Gastroesophageal sphincter (tissue), 4 donors: ENCODE measurements at regions not wholly inside any gene's neighbourhood (a gene's known extent, or its start where the extent isn't known, plus 50 kb on each side); places are given as distances from the start of the nearest gene placed in this dataset.

Experiments used
- ATAC-seq: fragments of 150-250 bp; one replicate; pipeline ENCODE4 v1.9.1; 2016; ENCODE audit warnings: mild to moderate bottlenecking, moderate library complexity
- H3K27ac ChIP-seq, 4 donors: fragments of 200-600 bp; sonication (generic) in 3 of 4; 1 replicate in 3 of 4; 2 replicates in 1 of 4; pipeline ENCODE4 v1.5.1; 2016 to 2019
- H3K27me3 ChIP-seq: fragments of 200-600 bp; sonication (generic); one replicate; pipeline ENCODE4 v1.5.1; 2019
- H3K36me3 ChIP-seq, 2 donors: fragments of 200-600 bp; sonication (generic); one replicate each; pipeline ENCODE4 v1.5.1; 2019; ENCODE audit warnings: control low read depth in 1 of 2
- H3K4me1 ChIP-seq, 3 donors: fragments of 200-600 bp; sonication (generic); 1 replicate in 2 of 3; 2 replicates in 1 of 3; pipeline ENCODE4 v1.5.1; 2016 to 2019; ENCODE audit warnings: control low read depth in 2 of 3
- H3K4me3 ChIP-seq, 2 donors: fragments of 200-600 bp; sonication (generic); one replicate each; pipeline ENCODE4 v1.5.1; 2019; ENCODE audit warnings: mild to moderate bottlenecking in 1 of 2, moderate library complexity in 1 of 2
- H3K9me3 ChIP-seq, 3 donors: fragments of 200-600 bp; sonication (generic); one replicate each; pipeline ENCODE4 v1.5.1; 2017 to 2019; ENCODE audit warnings: control low read depth in 2 of 3
- CTCF ChIP-seq, 4 experiments: fragments of 200-600 bp in 2 of 4; fragments of 450-650 bp in 2 of 4; sonication (generic) in 1 of 4; IDR thresholded peaks; one replicate each; pipeline ENCODE4 v1.5.1; 2017 to 2019; ENCODE audit warnings: antibody characterized with exemption in 4 of 4, mild to moderate bottlenecking in 2 of 4, moderate library complexity in 2 of 4
- EP300 ChIP-seq: sonication (generic); formaldehyde crosslinking; IDR thresholded peaks from one replicate; pipeline ENCODE4 v1.6.1; 2017; ENCODE audit warnings: antibody characterized with exemption, mild to moderate bottlenecking
- POLR2A ChIP-seq, 2 donors: fragments of 450-650 bp; IDR thresholded peaks; one replicate each; pipeline ENCODE4 v1.6.1; 2017; ENCODE audit warnings: antibody characterized with exemption in 2 of 2, mild to moderate bottlenecking in 2 of 2, moderate library complexity in 1 of 2
- POLR2AphosphoS5 ChIP-seq: sonication (generic); formaldehyde crosslinking; IDR thresholded peaks from one replicate; pipeline ENCODE4 v1.6.1; 2017; ENCODE audit warnings: antibody characterized with exemption
- WGBS, 2 donors: methylation state at CpG; one replicate each; pipeline ENCODE4 v1.1.5; 2018; ENCODE audit warnings: low coverage in 1 of 2; 5-methylcytosine and 5-hydroxymethylcytosine counted together

- Histone ChIP-seq H3K27me3 (no peaks in the 10 kb centered on the region), H3K27ac (no peak overlapping the region), H3K9me3 (no peaks in the 10 kb centered on the region), H3K36me3 (no peaks in the 10 kb centered on the region), H3K4me3 (no peak overlapping the region), H3K4me1 (peaks cover 0 to 10% (median 0%) of the 10 kb centered on the region in 3 donors)
- WGBS, 2 donors = 53 to 70% methylated on average over 3 to 4 of the region's 4 CpGs
- no peak for ATAC-seq
- no peak for TF ChIP-seq POLR2AphosphoS5
- TF ChIP-seq CTCF (IDR thresholded peaks at IDR 0.05) = no peak
- TF ChIP-seq POLR2A (IDR thresholded peaks at IDR 0.05) = no peak
- no peak for TF ChIP-seq EP300
Observed at GRCh38 chr6:165747963-165748362, 84.9 kb upstream of the PDE10A start.

GRCh38 chr6:165746331-165746730 lies 83.3 kb upstream of the PDE10A start:
- no peak overlapping the region for H3K27ac ChIP-seq
- no peaks in the 10 kb centered on the region for H3K9me3 ChIP-seq
- H3K4me1 ChIP-seq = peaks cover 0 to 10% (median 0%) of the 10 kb centered on the region in 3 donors
- no peaks in the 10 kb centered on the region for H3K27me3 ChIP-seq
- ATAC-seq = no peak
- TF ChIP-seq CTCF (IDR thresholded peaks at IDR 0.05) (no peak), POLR2A (IDR thresholded peaks at IDR 0.05) (no peak), EP300 (no peak), POLR2AphosphoS5 (no peak)
- no peak overlapping the region for H3K4me3 ChIP-seq
- H3K36me3 ChIP-seq = no peaks in the 10 kb centered on the region
- WGBS, 2 donors = 98% methylated on average over 7 of the region's 9 CpGs; no CpG with 5 or more reads in 1 of the 2 donors

GRCh38 chr6:165745492-165745891 lies 82.5 kb upstream of the PDE10A start:
- Histone ChIP-seq H3K4me3 (no peak overlapping the region), H3K36me3 (no peaks in the 10 kb centered on the region), H3K4me1 (peaks cover 0 to 10% (median 0%) of the 10 kb centered on the region in 3 donors), H3K9me3 (no peaks in the 10 kb centered on the region), H3K27ac (no peak overlapping the region), H3K27me3 (no peaks in the 10 kb centered on the region)
- TF ChIP-seq POLR2AphosphoS5 (no peak), POLR2A (IDR thresholded peaks at IDR 0.05) (no peak), EP300 (no peak), CTCF (IDR thresholded peaks at IDR 0.05) (no peak)
- 81 to 91% methylated on average over 3 of the region's 3 CpGs for WGBS, 2 donors
- no peak for ATAC-seq

GRCh38 chr6:165744555-165745228 lies 81.7 kb upstream of the PDE10A start:
- H3K27me3 ChIP-seq = no peaks in the 10 kb centered on the region
- H3K9me3 ChIP-seq = no peaks in the 10 kb centered on the region
- no peak for TF ChIP-seq CTCF (IDR thresholded peaks at IDR 0.05)
- TF ChIP-seq POLR2AphosphoS5 = no peak
- no peak for TF ChIP-seq EP300
- no peak for TF ChIP-seq POLR2A (IDR thresholded peaks at IDR 0.05)
- peaks cover 0 to 10% (median 0%) of the 10 kb centered on the region in 3 donors for H3K4me1 ChIP-seq
- H3K27ac ChIP-seq = no peak overlapping the region
- no peak for ATAC-seq
- WGBS, 2 donors = 30 to 45% methylated on average over 1 of the region's 1 CpG
- no peaks in the 10 kb centered on the region for H3K36me3 ChIP-seq
- no peak overlapping the region for H3K4me3 ChIP-seq

GRCh38 chr6:165743366-165743898 lies 80.4 kb upstream of the PDE10A start:
- 77 to 84% methylated on average over 6 of the region's 6 CpGs for WGBS, 2 donors
- Histone ChIP-seq H3K9me3 (no peaks in the 10 kb centered on the region), H3K4me1 (peaks cover 0 to 8% (median 0%) of the 10 kb centered on the region in 3 donors), H3K36me3 (no peaks in the 10 kb centered on the region), H3K27me3 (no peaks in the 10 kb centered on the region), H3K27ac (no peak overlapping the region), H3K4me3 (no peak overlapping the region)
- TF ChIP-seq EP300 (no peak), POLR2A (IDR thresholded peaks at IDR 0.05) (no peak), CTCF (IDR thresholded peaks at IDR 0.05) (no peak), POLR2AphosphoS5 (no peak)
- no peak for ATAC-seq
